NCI-H1694 treated with DMSO at 0.1 percent for 48 hours (cell line): ENCODE measurements at regions not wholly inside any gene's neighbourhood (a gene's known extent, or its start where the extent isn't known, plus 50 kb on each side); places are given as distances from the start of the nearest gene placed in this dataset.
A peak's percentile ranks its signal among the peaks of the same experiment; 100 is the strongest.

Experiments
- DNase-seq: peaks from one replicate; lab custom pipeline; 2025; lab: John Stamatoyannopoulos, UW

DNA sequence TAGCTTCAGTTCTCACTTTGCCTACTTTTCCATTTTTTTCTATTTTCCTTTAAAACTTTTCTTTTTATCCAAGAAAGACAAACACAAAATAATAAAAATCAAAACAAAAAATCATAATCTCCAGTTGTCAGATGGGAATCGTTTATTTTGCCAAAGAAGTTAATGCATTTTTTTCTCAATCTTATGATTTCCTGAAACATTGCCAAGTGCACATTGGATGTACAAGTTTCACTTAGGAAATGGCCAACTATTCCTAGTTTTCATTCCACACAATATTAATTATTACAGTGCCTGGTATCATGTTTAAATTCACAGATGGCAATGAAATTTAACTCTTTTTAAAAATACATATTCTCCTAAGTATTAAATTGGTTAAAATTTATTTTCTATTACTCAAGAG lies 1050.5 kb downstream of the TTLL7 start:
- DNase-seq: no peak

DNA sequence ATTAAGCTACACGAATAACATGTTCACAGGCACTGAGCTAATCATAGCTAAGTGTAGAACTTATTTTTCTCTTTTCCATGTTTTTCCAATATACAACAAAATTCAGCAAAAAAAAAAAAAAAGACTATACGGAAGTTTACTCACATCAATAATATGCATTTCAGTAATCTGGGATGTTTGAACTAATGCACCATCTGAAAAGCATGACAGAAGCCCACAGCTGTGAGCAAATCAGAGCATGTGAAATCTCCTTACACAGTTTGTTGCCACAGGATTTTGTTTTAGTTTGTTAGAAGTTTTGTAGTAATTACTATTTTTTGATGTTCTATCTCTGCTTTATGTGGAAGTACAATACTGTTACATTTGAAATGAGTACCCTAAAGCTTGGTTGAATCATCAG lies 1051.7 kb downstream of the TTLL7 start:
- no peak for DNase-seq

DNA sequence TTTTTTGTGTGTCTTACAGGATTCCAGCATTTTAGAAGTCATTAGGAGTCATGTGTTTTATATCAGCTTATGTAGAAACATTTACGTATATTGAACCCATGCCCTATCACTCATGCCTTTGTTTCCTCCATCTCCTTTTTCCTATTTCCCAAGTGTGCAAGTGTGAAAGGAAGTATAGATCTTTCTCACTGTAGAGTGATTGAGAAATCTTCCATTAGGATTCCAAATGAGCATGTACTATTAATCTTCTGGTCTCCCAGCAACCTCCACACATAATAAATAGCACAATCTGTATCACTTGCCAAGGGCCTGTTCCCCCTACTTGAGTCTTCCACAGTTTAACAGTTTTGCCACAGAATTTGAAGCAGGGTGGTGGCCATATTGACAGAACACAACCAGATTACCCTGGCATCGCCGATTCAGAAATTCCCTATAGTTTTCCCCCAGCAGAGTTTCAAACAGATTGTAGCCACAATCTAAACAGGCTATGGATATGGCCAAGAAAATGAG lies 1052.8 kb downstream of the TTLL7 start:
- DNase-seq: no peak

DNA sequence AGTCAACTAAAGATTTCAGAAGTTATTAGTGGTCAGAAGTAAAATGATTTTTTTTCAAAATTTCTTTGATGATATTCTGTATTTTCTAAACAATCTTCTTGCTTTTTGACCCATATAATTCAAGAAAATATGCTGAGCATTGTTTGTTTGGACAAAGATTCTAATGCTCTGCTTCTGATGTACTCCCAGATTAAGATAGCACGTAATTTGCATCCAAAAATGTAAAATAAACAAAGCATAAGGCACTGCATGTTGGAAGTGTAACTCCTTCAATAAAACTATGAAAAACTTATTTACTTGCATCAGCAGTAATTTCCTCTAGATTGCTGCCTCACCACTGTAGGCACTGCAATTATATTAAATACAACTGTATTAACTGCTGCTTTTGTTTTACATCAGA lies 1054.1 kb downstream of the TTLL7 start:
- DNase-seq: no peak

DNA sequence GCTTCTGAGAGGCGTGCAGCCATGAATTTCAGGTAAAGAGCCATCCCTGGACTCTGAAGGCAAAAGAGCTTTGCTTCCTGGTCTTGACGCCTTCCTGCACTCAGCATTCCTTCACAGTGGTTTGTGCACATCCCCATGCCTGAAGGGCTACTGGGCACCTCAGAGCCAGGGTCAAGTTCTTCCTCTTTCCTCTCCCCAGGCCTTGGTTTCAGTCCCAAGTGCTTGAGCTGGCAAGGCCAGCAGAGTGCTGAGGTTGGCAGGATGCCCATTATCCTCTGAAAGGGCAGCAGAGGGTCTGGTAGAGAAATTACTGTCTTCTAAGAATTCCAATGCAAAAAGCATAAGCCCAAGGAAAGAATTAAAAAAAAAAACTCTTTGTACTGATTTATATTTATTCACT lies 1064.9 kb downstream of the TTLL7 start:
- no peak for DNase-seq

GRCh38 chr1:82932727-82933126 lies 1066.2 kb downstream of the TTLL7 start:
- DNase-seq: no peak

GRCh38 chr1:82932207-82932606 lies 1066.7 kb downstream of the TTLL7 start:
- no peak for DNase-seq

- DNase-seq: no peak
Observed at GRCh38 chr1:82931006-82931405, 1067.9 kb downstream of the TTLL7 start.

- DNase-seq: no peak
Observed at GRCh38 chr1:82927753-82928152, 1071.2 kb downstream of the TTLL7 start.

GRCh38 chr1:82924666-82925065 lies 1074.3 kb downstream of the TTLL7 start:
- no peak for DNase-seq

GRCh38 chr1:82923931-82924330 lies 1075.0 kb downstream of the TTLL7 start:
- DNase-seq: no peak

- no peak for DNase-seq
Observed at GRCh38 chr1:82921759-82922158, 1077.2 kb downstream of the TTLL7 start.

DNA sequence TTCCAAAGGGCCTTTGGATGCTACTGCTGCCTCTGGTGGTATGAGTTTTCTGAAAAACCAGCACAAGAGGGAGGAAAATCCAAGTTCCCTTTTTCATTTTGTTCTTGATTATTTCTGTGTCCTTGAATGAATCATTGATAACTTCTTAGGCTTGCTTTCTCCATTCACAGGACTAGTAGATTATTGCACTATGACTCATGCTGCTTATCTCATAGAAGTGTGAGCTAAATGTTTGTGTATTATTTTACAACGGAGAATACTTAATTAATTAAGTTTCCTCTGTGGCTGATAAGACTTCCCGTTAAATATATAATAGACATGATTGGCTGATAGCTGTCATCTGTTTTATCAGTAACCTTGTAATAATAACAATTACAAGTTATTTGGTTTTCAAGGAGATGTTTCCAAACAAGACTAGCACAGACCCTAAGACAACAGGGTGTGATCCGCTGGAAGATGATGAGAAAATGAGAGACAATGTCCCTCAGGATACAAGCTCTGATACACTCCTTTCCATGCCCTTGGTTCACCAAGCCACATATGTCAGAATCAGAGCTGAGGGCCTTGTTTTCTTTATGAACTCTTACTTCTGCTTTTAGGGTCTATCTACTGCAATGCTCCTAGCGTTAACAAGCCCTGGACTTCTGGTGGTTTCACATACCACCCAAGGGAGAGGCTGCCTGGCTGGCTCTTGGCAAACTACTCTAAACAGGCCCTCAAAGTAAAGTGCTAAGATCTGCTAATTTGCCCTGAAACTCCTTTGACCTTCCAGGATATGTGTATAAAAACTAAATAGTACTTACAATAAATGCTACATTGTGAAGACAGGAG lies 1078.3 kb downstream of the TTLL7 start:
- no peak for DNase-seq

GRCh38 chr1:82919837-82920236 lies 1079.1 kb downstream of the TTLL7 start:
- DNase-seq: no peak

DNA sequence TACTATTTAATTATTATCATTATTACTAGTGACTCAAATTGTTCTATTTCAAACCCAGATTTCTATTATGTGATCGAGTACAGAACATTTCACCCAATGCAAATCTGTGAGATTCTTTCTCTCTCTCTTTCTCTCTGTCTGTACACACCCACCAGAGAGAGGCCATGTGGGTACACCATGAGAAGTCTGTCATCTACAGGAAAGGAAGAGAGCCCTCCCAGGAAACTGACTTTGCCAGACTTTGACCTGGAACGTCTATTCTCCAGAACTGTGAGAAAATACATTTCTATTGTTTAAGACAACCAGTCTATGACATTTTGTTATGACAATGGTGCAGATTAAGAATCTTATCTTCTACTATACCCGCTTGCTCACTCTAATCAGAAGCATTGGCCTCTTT lies 1091.6 kb downstream of the TTLL7 start:
- DNase-seq: no peak

DNA sequence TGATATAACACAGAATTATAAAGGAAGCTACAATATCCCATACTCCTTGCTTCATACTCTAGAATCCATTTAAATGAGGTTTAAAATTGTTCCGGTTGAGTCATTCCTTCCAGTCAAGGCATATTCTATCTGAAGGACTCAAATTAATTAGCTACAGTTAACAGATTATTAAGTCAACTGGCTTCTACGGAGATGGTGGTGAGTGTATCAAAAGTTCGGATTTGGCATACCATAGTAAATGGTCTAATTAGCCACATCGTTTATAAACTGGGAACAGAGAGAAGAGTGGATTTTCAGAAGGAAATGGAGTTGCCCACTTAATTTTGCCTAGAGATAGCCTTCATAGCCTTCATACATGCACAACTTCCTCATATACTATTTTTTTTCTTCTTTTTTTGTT lies 1095.3 kb downstream of the TTLL7 start:
- DNase-seq: no peak

DNA sequence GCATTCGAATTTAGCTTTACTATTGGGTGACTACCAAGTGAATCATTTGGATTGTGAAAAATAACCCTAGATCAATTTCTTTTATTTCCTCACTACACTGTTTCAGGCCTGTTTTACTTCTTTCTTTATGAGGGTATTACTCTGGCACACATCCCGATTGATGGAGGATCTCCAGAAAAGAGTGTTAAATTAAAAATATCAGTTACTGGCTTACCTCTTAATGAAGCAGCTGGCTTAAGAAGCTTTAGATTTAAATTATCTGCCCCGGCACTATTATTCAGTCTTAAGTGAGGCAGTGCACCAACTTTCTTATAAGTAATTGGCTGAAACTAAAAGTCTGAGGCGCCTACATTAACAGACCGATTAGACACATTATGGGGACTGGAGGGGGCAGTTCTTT lies 1097.4 kb downstream of the TTLL7 start:
- DNase-seq: no peak

DNA sequence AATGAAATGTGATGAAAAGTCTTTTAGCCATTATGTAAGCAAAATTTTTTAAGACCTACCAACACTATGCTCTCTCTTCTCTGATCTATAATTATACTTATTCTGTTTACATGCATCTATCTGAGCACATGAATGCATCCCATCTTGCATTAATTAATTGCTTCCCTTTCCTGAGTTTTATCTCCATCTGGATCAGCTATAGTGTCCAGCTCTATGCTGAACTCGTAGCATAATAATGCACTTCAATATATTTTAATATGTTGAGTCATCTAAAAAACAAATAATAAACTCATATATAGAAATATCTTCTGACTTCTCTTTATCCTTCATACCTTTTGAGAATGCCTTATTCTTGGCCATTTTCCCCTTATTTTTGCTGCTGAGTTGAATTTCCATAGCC lies 1097.8 kb downstream of the TTLL7 start:
- peak; percentile 19 for DNase-seq

DNA sequence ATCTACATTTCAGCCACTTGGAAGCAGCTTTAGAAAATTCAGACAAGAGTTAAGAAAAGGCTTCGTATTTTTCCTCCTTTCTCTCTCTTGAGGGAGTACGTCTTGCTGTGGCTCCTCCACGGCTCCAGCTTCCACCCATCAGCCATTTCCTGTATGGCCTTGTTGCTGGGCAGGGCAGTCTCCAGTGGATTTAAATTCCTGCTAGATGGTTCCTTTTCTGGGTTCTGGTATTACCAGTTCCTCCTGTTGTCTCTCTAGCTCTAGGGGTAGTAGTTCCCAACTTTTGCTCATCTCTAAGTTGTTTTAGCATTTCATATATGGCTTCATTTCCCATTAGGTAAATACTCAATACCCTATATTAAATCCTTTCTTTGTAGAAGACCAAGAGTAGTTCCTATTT lies 1098.3 kb downstream of the ADGRL2 start:
- DNase-seq: no peak

- no peak for DNase-seq
Observed at GRCh38 chr1:82897549-82897948, 1096.8 kb downstream of the ADGRL2 start.

- no peak for DNase-seq
Observed at GRCh38 chr1:82896036-82896435, 1095.3 kb downstream of the ADGRL2 start.

DNA sequence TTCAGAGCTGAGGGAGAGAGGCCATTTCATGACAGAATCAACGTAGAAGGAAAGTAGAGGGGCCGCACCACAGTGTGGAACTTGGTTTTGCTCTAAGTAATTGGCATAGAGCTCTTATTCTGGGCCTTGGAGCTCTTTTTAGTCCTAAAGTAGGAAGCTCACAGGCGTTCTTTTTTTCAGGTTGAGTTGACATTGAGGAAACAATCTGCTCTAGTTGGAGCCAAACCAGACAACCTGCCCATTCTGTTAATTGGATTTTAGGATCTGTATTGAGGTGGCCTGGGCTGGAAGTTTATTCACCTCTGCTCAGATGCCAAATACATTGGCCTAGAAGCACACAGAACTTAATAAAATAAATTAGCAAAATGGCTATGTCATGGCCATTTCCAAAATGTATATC lies 1093.9 kb downstream of the ADGRL2 start:
- DNase-seq: peak; percentile 69

DNA sequence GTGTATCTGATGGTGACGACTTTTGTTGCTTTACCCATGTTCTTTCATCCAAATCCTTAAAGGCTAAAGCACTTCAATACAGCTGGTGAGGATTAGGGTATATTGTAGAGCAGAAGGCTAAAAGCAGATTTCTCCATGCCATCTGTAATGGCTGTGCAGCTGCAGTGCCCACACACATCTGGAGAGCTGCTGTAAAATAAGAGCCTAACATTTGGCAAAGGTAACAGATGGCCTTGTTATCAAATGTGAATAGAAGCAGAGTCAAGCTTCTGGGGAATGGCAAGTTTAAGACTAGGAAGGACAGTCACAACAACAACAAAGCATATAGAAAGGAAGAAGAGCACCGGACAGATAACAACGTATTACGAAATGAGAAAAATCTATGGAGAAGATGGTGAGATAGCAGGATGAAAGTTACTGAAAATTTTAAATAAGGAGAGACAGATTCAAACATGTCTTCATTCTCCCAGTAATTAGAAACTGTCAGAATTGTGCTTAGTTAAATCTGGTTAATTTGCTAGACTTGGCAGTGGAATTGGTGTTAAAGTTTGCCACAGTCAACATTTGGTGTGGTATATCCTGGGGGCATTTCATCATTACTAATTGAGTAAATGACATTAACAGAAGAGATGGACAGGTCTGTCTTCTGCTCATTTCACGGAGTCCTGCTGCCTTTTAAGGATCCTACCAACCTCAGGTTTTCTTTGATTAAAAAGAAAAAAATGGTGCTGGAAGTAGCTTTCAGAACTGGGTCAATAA lies 1093.2 kb downstream of the ADGRL2 start:
- peak; percentile 82 for DNase-seq
